Activated T-helper 17 cell treated with anti-CD3 and anti-CD28 coated beads, Interleukin-2, amount 50 U/mL, for 72 hours (primary cell): ENCODE measurements at regions not wholly inside any gene's neighbourhood (a gene's known extent, or its start where the extent isn't known, plus 50 kb on each side); places are given as distances from the start of the nearest gene placed in this dataset.
"Not testable (repeated sequence)": the region's sequence is repeated elsewhere in the genome, so short reads cannot be mapped to it uniquely, and the experiment has no call there.

Experiments
- ATAC-seq: fragments of 150-1000 bp; cut with Tn5 transposase; replicated peaks from 2 replicates; pipeline ENCODE4 v1.10.0; 2021; ENCODE audit warnings: mild to moderate bottlenecking, moderate library complexity
- H3K27ac Mint-ChIP-seq: one replicate; pipeline ENCODE4 v1.8.0; 2022; ENCODE audit warnings: mixed read lengths
- H3K27me3 Mint-ChIP-seq: one replicate; pipeline ENCODE4 v1.8.0; 2022; ENCODE audit warnings: mixed read lengths
- H3K36me3 Mint-ChIP-seq: one replicate; pipeline ENCODE4 v1.8.0; 2022; ENCODE audit warnings: low read depth, mild to moderate bottlenecking, mixed read lengths
- H3K4me1 Mint-ChIP-seq: one replicate; pipeline ENCODE4 v1.8.0; 2022; ENCODE audit warnings: mixed read lengths
- H3K4me3 Mint-ChIP-seq: one replicate; pipeline ENCODE4 v1.8.0; 2022; ENCODE audit warnings: mild to moderate bottlenecking, mixed read lengths
- H3K9me3 Mint-ChIP-seq: one replicate; pipeline ENCODE4 v1.8.0; 2022; ENCODE audit warnings: mixed read lengths

DNA sequence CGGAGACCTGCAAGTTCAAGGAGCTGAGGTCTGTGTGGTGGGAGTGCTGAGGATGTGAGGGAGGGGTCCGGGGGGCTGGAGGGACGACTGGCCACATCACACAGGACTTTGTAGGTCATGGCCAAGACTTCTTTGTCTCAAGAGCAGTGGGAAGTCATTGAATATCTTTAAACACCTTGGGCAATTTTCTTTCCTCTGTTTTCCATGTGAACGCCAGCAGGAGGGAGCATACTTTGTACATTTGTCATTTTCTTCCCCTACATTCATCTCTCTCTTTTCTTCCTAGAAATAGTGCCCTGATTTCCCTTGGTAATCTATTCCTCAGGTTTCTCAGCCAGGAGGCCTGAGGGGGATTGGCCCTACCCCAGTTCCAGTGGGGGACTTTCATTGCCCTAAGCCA, 153.7 kb upstream of the MSX2 start:
- peaks cover 11% of the 10 kb centered on the region for H3K27me3 Mint-ChIP-seq
- H3K4me3 Mint-ChIP-seq, result no peak overlapping the region
- no peaks in the 10 kb centered on the region for H3K36me3 Mint-ChIP-seq
- ATAC-seq, result no peak
- H3K4me1 Mint-ChIP-seq, result no peaks in the 10 kb centered on the region
- H3K9me3 Mint-ChIP-seq, result no peaks in the 10 kb centered on the region
- no peak overlapping the region for H3K27ac Mint-ChIP-seq

- H3K4me1 Mint-ChIP-seq, result no peaks in the 10 kb centered on the region
- H3K9me3 Mint-ChIP-seq, result no peaks in the 10 kb centered on the region
- no peak overlapping the region for H3K4me3 Mint-ChIP-seq
- H3K27ac Mint-ChIP-seq, result no peak overlapping the region
- no peaks in the 10 kb centered on the region for H3K36me3 Mint-ChIP-seq
- H3K27me3 Mint-ChIP-seq, result peaks cover 7% of the 10 kb centered on the region
- no peak for ATAC-seq
These were observed 152.6 kb upstream of the MSX2 start for GRCh38 chr5:174571662-174572397.

DNA sequence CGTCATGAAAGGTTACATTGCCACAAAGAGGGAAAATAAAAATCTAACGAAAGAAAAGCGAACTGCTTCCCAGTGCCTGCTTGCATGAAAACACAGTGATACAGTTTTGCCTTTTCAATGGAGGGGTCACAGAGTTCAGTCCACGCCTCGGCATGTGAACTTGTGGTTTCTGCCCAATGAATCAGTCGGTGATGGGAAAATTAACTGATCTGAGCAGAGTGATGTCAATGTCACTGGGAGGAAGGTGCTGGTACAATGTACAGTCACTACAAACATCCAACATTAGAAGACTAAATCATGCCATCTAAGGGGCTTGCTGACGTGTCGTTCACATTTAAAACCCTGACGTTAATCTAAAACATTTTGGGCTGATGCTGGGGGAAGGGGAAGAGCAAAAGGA, 151.8 kb upstream of the MSX2 start:
- no peak overlapping the region for H3K27ac Mint-ChIP-seq
- no peak overlapping the region for H3K4me3 Mint-ChIP-seq
- no peaks in the 10 kb centered on the region for H3K36me3 Mint-ChIP-seq
- H3K9me3 Mint-ChIP-seq, result no peaks in the 10 kb centered on the region
- H3K4me1 Mint-ChIP-seq, result no peaks in the 10 kb centered on the region
- no peak for ATAC-seq
- H3K27me3 Mint-ChIP-seq, result peaks cover 7% of the 10 kb centered on the region

GRCh38 chr5:174573221-174573994, 151.0 kb upstream of the MSX2 start:
- Mint-ChIP-seq H3K4me1 (no peaks in the 10 kb centered on the region), H3K27me3 (peaks cover 7% of the 10 kb centered on the region), H3K4me3 (no peak overlapping the region), H3K36me3 (no peaks in the 10 kb centered on the region), H3K27ac (no peak overlapping the region), H3K9me3 (no peaks in the 10 kb centered on the region)
- no peak for ATAC-seq

- H3K4me3 Mint-ChIP-seq, result no peak overlapping the region
- H3K27me3 Mint-ChIP-seq, result peaks cover 7% of the 10 kb centered on the region
- no peaks in the 10 kb centered on the region for H3K9me3 Mint-ChIP-seq
- no peak overlapping the region for H3K27ac Mint-ChIP-seq
- ATAC-seq, result no peak
- no peaks in the 10 kb centered on the region for H3K4me1 Mint-ChIP-seq
- no peaks in the 10 kb centered on the region for H3K36me3 Mint-ChIP-seq
These were observed 149.3 kb upstream of the MSX2 start for GRCh38 chr5:174575043-174575442.

DNA sequence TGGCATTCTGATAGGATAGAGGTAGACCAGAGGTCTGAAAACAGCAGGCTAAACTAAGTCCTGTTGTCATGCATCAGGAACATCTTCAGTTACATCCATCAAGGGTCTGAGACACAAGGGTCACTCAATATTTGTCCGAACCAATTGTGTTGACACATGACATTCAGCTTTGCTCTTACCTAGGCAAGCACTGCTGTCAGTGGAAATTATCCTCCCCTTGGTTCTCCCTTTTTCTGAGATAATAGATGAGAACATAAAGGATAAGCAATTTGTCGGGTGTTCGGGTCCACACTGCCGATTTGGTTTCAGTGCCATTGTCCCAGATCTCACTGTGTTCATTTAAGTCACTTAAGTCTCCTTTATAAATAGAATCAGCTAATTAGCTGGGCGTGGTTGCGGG, 148.3 kb upstream of the MSX2 start:
- peaks cover 7% of the 10 kb centered on the region for H3K27me3 Mint-ChIP-seq
- no peaks in the 10 kb centered on the region for H3K9me3 Mint-ChIP-seq
- no peak overlapping the region for H3K27ac Mint-ChIP-seq
- ATAC-seq, result no peak
- H3K4me3 Mint-ChIP-seq, result no peak overlapping the region
- no peaks in the 10 kb centered on the region for H3K36me3 Mint-ChIP-seq
- no peaks in the 10 kb centered on the region for H3K4me1 Mint-ChIP-seq

DNA sequence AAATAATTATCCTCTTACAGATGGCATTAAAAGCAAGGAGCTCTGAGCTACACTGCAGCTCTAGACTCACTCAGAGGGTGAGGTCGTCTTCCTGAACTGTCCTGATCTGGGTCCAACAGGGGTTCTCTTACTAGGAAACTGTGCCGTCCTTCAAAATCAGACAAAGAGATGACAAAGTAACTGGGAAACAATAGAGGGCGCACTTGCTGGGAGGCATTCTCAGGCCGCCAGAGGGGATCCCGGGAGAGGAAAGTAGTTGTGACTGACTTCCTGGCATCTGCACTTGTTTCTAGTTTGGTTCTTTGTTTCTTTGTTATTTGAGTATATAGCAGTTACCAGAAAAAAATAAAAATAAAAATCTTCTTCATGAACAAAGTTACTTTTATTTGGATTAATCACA, 142.9 kb upstream of the MSX2 start:
- Mint-ChIP-seq H3K36me3 (no peaks in the 10 kb centered on the region), H3K4me1 (no peaks in the 10 kb centered on the region), H3K27ac (no peak overlapping the region), H3K27me3 (peaks cover 7% of the 10 kb centered on the region), H3K4me3 (no peak overlapping the region), H3K9me3 (peaks cover 2% of the 10 kb centered on the region)
- no peak for ATAC-seq

DNA sequence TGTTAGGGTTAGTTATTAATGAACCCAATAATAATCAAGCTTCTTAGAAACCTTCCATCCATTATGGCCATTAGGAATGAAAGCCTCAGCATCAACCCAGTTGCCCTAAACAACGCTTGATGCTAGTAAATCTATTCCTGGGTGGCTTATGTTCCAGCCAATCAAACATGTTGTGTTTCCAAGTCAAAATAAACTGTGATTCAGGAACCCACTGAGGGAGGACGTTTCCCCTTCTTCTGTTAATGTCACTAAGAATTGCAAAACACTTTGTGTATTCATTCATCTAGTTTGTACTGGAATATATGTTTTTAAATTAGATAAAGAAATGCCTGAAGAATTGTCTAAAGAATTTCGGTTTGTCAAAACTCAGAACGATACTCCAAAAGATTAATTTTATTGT, 142.5 kb upstream of the MSX2 start:
- Mint-ChIP-seq H3K4me1 (no peaks in the 10 kb centered on the region), H3K27me3 (peaks cover 7% of the 10 kb centered on the region), H3K27ac (no peak overlapping the region), H3K9me3 (peaks cover 3% of the 10 kb centered on the region), H3K36me3 (no peaks in the 10 kb centered on the region), H3K4me3 (no peak overlapping the region)
- ATAC-seq, result no peak

- H3K4me1 Mint-ChIP-seq, result no peaks in the 10 kb centered on the region
- H3K36me3 Mint-ChIP-seq, result no peaks in the 10 kb centered on the region
- H3K27me3 Mint-ChIP-seq, result peaks cover 7% of the 10 kb centered on the region
- H3K9me3 Mint-ChIP-seq, result peaks cover 3% of the 10 kb centered on the region
- no peak overlapping the region for H3K27ac Mint-ChIP-seq
- ATAC-seq, result no peak
- no peak overlapping the region for H3K4me3 Mint-ChIP-seq
These were observed 141.3 kb upstream of the MSX2 start for GRCh38 chr5:174583071-174583470.

- Mint-ChIP-seq H3K9me3 (peaks cover 3% of the 10 kb centered on the region), H3K27ac (no peak overlapping the region), H3K4me1 (no peaks in the 10 kb centered on the region)
These were observed 138.9 kb upstream of the MSX2 start for GRCh38 chr5:174585472-174585871.

DNA sequence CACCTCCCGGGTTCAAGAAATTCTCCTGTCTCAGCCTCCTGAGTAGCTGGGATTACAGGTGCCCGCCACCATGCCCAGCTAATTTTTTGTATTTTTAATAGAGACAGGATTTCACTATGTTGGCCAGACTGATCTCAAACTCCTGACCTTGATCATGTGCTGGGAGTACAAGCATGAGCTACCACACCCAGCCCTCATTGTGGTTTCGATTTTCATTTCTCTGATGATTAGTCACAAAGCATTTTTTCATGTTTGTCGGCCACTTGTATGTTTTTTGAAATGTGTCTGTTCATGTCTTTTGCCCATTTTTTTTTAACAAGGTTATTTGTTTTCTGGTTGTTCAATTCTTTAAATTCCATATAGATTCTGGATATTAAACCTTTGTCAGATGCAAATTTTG, 138.2 kb upstream of the MSX2 start:
- peaks cover 11% of the 10 kb centered on the region for H3K27me3 Mint-ChIP-seq
- not testable (repeated sequence) for H3K4me3 Mint-ChIP-seq, H3K36me3 Mint-ChIP-seq, H3K9me3 Mint-ChIP-seq, H3K27ac Mint-ChIP-seq, ATAC-seq, H3K4me1 Mint-ChIP-seq

More at GRCh38 chr5:174585472-174585871, 138.9 kb upstream of the MSX2 start:
- no peak for ATAC-seq
- Mint-ChIP-seq H3K27me3 (peaks cover 11% of the 10 kb centered on the region), H3K4me3 (no peak overlapping the region), H3K36me3 (no peaks in the 10 kb centered on the region)

GRCh38 chr5:174589011-174589410, 135.4 kb upstream of the MSX2 start:
- no peaks in the 10 kb centered on the region for H3K4me1 Mint-ChIP-seq
- H3K9me3 Mint-ChIP-seq, result peaks cover 3% of the 10 kb centered on the region
- no peaks in the 10 kb centered on the region for H3K36me3 Mint-ChIP-seq
- no peak for ATAC-seq
- H3K27ac Mint-ChIP-seq, result no peak overlapping the region
- H3K27me3 Mint-ChIP-seq, result peaks cover 8% of the 10 kb centered on the region
- H3K4me3 Mint-ChIP-seq, result no peak overlapping the region

- H3K36me3 Mint-ChIP-seq, result no peaks in the 10 kb centered on the region
- no peak for ATAC-seq
- H3K27ac Mint-ChIP-seq, result no peak overlapping the region
- peaks cover 5% of the 10 kb centered on the region for H3K27me3 Mint-ChIP-seq
- H3K4me1 Mint-ChIP-seq, result no peaks in the 10 kb centered on the region
- H3K9me3 Mint-ChIP-seq, result peaks cover 3% of the 10 kb centered on the region
- H3K4me3 Mint-ChIP-seq, result no peak overlapping the region
These were observed 134.8 kb upstream of the MSX2 start for GRCh38 chr5:174589599-174589998.

DNA sequence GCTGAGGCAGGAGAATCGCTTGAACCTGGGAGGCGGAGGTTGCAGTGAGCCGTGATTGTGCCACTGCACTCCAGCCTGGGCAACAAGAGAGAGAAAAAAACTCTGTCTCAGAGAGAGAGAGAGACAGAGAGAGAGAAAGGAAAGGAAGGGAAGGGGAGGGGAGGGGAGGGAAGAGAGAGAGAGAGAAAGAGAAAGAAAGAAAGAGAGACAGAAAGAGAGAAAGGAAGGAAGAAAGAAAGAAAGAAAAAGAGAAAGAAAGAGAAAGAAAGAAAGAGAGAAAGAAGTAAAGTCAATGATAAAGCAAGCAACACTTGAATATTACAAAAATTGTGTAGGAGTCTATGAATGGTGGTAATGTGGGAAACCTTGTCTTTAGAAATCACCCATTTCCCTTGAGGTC, 133.6 kb upstream of the MSX2 start:
- no peak for ATAC-seq
- H3K4me1 Mint-ChIP-seq, result no peaks in the 10 kb centered on the region
- H3K9me3 Mint-ChIP-seq, result peaks cover 3% of the 10 kb centered on the region

GRCh38 chr5:174596429-174596828, 128.0 kb upstream of the MSX2 start:
- no peak overlapping the region for H3K27ac Mint-ChIP-seq
- H3K9me3 Mint-ChIP-seq, result no peaks in the 10 kb centered on the region
- no peak overlapping the region for H3K4me3 Mint-ChIP-seq
- peaks cover 13% of the 10 kb centered on the region for H3K27me3 Mint-ChIP-seq
- no peaks in the 10 kb centered on the region for H3K36me3 Mint-ChIP-seq
- no peaks in the 10 kb centered on the region for H3K4me1 Mint-ChIP-seq
- no peak for ATAC-seq

More for the DNA sequence above, 133.6 kb upstream of the MSX2 start:
- no peak overlapping the region for H3K27ac Mint-ChIP-seq
- no peaks in the 10 kb centered on the region for H3K36me3 Mint-ChIP-seq
- no peak overlapping the region for H3K4me3 Mint-ChIP-seq
- peaks cover 5% of the 10 kb centered on the region for H3K27me3 Mint-ChIP-seq
